HG02885 (cell line): ENCODE measurements at regions not wholly inside any gene's neighbourhood (a gene's known extent, or its start where the extent isn't known, plus 50 kb on each side); places are given as distances from the start of the nearest gene placed in this dataset.

ENCODE experiments used
- ATAC-seq: cut with Tn5 transposase; IDR thresholded peaks from one replicate; pipeline ENCODE4 v1.9.1; 2021; ENCODE audit warnings: mild to moderate bottlenecking; ENCODE audit not compliant: unreplicated experiment, poor library complexity

- ATAC-seq = no peak
Measured at GRCh38 chr13:64459778-64460177, 2770.4 kb downstream of the PCDH9 start.

DNA sequence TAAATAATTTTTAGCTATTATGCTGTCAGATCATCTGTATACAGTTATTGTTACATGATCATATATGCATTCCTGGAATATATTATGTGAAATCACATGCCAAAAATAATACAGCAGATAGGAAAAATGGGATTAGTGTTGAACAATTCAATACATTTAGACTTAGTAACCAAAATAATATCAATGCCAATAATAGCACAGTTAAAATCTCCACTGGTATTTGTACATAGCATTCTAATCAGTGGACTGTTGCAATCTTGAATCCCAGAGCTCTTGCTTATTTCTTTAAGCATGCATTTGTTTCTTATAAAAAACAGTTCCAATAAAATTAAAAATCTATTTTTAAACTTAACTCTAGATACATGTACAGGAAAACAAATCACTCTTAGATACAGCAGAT is 2772.2 kb downstream of the PCDH9 start:
- no peak for ATAC-seq

- no peak for ATAC-seq
Measured at GRCh38 chr13:64455124-64455523, 2775.0 kb downstream of the PCDH9 start.

GRCh38 chr13:64453831-64454230 is 2776.3 kb downstream of the PCDH9 start:
- no peak for ATAC-seq

DNA sequence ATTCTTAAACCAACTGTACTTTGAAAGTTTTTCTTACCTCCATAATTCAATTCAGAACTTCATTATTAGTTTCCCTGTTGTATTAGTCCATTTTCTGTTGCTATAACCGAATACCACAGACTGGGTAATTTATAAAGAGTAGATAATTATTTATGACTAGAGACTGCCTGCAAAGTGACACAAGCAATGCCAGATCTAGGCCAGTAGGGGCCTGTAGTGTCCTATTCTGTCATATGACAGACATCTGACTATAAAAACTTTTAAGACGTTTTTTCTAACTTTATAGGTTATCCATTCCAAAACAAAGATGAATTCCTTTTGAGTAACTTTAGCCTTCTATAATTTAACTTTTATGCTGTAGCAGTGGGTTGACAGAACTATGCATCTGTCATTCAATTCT is 2783.8 kb downstream of the PCDH9 start:
- no peak for ATAC-seq

- ATAC-seq = no peak
Measured at GRCh38 chr13:64441740-64442139, 2788.4 kb downstream of the PCDH9 start.

DNA sequence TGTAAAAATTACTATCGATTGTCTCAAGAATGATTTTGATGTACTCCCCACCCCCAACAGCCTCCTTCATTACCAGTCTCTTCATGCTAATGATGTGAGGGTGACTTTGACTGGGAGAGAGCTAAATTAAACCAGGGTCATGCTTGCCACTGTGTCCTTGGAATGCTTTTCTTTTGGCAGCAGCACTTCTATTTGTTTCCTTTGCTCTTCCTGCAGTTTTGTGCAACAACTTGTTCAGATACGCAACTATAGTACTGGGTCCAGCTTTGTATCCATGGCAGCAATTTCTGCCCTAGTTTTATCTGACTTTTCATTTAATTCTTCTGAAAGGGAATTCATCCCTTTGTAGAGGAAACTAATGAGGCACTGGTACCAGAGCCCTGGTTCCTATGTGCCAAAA is 2792.1 kb downstream of the PCDH9 start:
- ATAC-seq = no peak

GRCh38 chr13:64429691-64430090 is 2800.4 kb downstream of the PCDH9 start:
- ATAC-seq = no peak

DNA sequence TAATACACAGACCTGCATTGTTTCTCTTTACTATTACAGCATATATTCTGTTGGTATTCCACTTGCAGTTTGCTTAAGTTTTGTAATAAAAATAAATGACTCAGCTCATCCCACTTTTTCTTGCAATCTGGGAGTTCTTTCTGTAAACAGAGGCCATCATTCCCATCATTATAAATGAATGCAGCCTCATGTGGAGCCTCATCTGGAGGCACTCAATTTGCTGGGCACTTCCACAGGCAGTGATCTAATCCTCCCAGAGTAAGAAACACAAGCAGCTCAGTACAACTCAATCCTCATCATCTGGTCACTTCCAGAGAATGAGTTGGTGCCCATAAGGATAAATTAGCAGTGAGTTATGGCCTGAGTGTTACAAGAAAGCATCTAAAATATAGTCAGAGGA is 2801.9 kb downstream of the PCDH9 start:
- ATAC-seq = no peak

DNA sequence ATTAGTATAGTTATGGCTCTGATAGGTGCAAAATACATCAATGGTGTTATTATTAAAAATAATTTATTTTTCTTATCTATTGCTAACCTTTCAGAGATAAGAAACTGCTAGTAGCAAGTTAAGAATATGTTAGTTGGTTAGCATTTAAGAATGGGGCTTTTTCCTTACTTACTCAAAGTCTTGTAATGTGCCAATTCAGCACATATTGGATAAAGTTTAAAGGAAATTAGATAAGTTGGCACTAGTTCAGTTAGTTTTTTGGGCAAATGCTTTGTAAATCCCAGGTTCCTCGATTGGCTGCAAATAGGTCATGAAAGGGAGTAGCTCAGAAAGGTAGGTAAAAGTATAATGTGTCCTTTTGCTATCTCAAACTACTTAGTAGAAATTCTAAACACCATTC is 2806.7 kb downstream of the PCDH9 start:
- no peak for ATAC-seq

DNA sequence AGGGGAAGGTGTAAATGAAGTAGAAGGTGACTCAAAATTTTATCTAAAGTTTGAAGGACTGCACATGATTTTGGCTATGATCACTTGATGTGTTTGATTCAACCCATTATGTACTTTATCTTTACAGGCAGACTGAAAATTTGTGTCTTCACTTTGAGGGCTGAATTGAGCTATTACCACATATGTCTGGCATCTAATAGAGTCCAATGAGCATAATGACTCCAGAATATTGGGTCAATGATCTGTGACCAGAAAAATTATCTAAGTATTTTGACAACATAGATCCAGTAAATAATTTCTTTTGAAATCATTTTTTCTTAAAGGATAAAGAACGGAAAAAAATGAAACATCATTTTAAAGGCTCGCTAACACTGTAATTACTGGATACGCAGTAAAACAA is 2810.0 kb downstream of the PCDH9 start:
- ATAC-seq = no peak

- ATAC-seq = no peak
Measured at GRCh38 chr13:64417581-64417980, 2812.6 kb downstream of the PCDH9 start.

DNA sequence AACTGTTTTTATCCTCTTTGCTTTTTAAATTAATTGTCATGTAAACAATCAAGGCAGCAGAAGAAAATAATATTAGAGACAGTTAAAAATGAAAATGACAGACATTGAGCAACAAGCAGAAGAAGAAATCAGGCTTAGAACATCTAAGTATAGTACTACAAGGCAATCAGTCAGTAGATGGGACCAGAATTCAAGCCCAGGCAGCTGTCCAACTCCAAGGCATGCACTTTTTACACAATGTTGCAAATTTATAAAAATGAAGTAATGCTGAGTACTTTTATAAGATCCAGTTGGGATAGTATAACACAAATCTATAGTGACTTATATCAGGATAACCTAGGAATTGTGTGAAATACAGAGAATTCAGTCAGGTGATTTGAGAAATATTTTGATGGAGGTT is 2815.8 kb downstream of the PCDH9 start:
- no peak for ATAC-seq

DNA sequence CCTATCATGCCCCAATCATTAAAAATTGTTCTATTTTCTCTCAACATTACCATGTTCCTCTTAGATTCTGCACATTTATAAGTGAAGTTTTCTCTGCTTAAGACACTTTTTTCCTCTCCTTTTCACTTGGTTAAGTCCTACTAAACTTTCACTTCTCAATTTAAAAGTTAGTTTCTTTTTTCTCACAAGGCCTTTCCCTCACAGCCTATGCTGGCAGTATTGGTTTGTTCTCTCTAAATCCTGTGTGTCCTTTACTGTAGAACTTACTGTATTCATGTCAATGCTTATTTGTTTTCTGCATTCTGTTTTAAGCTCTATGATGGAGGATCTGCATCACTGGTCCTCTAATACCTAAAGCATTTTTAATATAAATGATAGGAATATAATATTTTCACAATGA is 2816.6 kb downstream of the PCDH9 start:
- ATAC-seq = no peak

GRCh38 chr13:64410276-64411053 is 2819.7 kb downstream of the PCDH9 start:
- ATAC-seq = no peak

DNA sequence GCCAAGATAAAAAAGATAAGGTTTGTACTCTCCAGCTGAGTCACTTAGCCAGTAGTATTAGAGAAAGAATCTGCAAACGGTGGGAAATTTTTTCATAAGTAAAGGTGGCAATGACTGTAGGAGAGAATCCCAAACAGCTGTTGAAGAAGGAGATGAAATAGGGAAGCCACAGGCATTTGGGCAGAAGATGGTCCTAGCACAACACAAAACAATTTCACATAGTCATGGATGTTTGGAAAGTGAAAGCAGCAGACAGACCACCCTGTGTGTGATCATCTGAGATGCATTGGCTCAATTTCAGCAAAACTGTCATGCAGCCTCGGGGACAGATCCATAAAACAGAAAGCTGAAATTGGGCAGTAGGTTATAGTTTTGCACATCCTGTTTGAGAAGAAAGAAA is 2832.4 kb downstream of the PCDH9 start:
- ATAC-seq = no peak

DNA sequence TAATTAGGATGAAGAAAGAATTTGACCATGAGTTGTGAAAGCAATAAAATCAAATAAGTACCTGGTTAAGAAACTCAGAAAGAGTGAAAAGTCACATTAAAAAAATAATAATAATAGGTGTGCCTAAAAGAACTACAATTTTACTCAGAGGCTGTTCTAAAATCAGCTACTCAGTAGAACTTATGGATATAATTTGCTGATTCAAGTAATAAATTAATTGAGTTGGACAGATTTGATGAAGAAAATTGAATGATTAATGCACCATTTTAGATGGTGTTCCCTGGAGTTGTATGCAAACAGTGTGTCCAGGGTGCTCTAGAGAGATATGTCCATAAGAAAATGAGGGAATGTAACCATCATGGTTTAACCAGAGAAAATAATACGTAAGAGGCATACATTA is 2852.5 kb downstream of the PCDH9 start:
- ATAC-seq = no peak

GRCh38 chr13:64371461-64371860 is 2858.7 kb downstream of the PCDH9 start:
- no peak for ATAC-seq

- ATAC-seq = no peak
Measured at GRCh38 chr13:64371045-64371444, 2859.1 kb downstream of the PCDH9 start.

- ATAC-seq = no peak
Measured at GRCh38 chr13:64369121-64369520, 2861.0 kb downstream of the PCDH9 start.

DNA sequence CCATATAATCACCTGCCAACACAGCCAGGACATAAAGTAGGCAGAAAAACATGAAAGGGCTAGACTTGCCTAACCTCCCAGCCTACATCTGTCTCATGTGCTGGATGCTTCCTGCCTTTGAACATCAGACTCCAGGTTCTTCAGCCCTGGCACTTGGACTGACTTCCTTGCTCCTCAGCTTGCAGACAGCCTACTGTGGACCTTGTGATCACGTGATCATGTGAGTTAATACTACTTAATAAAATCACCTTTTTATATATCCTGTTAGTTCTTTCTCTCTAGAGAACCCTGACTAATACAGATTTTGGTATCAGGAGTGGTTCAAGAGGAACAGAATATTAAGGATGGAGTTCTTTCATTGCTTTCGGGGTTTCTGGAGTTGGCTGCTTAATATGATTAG is 2867.6 kb downstream of the PCDH9 start:
- no peak for ATAC-seq

DNA sequence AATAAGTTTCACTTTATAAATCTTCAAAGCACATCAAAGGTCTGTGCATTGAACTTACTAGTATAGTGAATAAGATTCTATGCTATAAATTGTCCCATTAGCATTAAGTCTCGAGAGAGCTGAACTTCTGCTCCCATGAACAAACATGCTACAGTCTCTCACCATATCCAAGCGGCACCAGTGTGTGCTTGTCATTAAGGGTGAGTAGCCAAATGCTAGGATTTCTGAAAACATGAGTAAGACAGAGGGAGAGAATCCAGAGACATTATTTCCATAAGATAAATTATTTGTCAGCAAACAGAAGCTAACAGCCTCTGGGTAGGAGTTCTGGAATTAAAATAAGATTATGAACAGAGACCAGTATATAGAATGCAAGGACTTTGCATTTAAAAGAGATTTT is 2882.5 kb downstream of the PCDH9 start:
- no peak for ATAC-seq
